Upper lobe of left lung (tissue), 4 donors: ENCODE measurements at regions not wholly inside any gene's neighbourhood (a gene's known extent, or its start where the extent isn't known, plus 50 kb on each side); places are given as distances from the start of the nearest gene placed in this dataset.

Experiments
- POLR2A ChIP-seq, 4 donors: fragments of 450-650 bp; IDR thresholded peaks; one replicate each; pipeline ENCODE4 v1.5.1; 2016 to 2017; ENCODE audit warnings: antibody characterized with exemption in 4 of 4, mild to moderate bottlenecking in 2 of 4
- POLR2AphosphoS5 ChIP-seq, 2 donors: sonication (generic); formaldehyde crosslinking; IDR thresholded peaks; one replicate each; pipeline ENCODE4 v1.5.1; 2017; ENCODE audit warnings: antibody characterized with exemption in 2 of 2
- TF ChIP-seq, protein P1 (sequence below), 6 experiments: fragments of 450-650 bp in 4 of 6; fragments of 200-600 bp in 2 of 6; sonication (generic) in 2 of 6; IDR thresholded peaks; one replicate each; pipeline ENCODE4 v1.5.1; 2016 to 2019; ENCODE audit warnings: antibody characterized with exemption in 6 of 6

DNA sequence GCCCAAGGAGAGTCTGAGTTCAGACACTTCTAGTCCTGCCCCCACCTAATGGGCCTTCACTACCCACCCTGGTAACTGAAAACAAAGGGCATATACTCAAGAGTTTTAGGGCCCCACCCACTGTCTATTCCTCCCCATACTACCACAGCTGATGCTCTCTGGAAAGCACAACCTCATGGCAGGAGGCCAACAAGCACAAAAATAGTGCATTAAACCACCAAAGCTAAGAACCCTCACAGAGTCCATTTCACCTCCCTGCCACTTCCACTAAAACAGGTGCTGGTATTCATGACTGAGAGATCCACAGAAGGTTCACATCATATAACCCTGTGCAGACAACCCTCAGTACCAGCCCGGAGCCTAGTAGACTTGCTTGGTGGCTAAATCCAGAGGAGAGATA, 132.1 kb upstream of the ADGRB3 start:
- TF ChIP-seq, protein P1, sequence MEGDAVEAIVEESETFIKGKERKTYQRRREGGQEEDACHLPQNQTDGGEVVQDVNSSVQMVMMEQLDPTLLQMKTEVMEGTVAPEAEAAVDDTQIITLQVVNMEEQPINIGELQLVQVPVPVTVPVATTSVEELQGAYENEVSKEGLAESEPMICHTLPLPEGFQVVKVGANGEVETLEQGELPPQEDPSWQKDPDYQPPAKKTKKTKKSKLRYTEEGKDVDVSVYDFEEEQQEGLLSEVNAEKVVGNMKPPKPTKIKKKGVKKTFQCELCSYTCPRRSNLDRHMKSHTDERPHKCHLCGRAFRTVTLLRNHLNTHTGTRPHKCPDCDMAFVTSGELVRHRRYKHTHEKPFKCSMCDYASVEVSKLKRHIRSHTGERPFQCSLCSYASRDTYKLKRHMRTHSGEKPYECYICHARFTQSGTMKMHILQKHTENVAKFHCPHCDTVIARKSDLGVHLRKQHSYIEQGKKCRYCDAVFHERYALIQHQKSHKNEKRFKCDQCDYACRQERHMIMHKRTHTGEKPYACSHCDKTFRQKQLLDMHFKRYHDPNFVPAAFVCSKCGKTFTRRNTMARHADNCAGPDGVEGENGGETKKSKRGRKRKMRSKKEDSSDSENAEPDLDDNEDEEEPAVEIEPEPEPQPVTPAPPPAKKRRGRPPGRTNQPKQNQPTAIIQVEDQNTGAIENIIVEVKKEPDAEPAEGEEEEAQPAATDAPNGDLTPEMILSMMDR (IDR thresholded peaks at IDR 0.05): no peak
- no peak for TF ChIP-seq POLR2AphosphoS5 (IDR thresholded peaks at IDR 0.05)
- no peak for TF ChIP-seq POLR2A (IDR thresholded peaks at IDR 0.05)
